Hepatocyte (in vitro differentiated cells): ENCODE measurements at regions not wholly inside any gene's neighbourhood (a gene's known extent, or its start where the extent isn't known, plus 50 kb on each side); places are given as distances from the start of the nearest gene placed in this dataset.
"Not testable (repeated sequence)": the region's sequence is repeated elsewhere in the genome, so short reads cannot be mapped to it uniquely, and the experiment has no call there.

ENCODE experiments used
- DNase-seq: peaks from one replicate; pipeline ENCODE4 v3.0.0-alpha.2; 2016; ENCODE audit warnings: low spot score
- H2AFZ ChIP-seq: fragments of 200-600 bp; sonication (generic); 2 replicates; pipeline ENCODE4 v1.6.0; 2016; ENCODE audit warnings: antibody characterized with exemption, mild to moderate bottlenecking
- H3K27ac ChIP-seq: fragments of 200-600 bp; sonication (generic); 2 replicates; pipeline ENCODE4 v1.5.1; 2016; ENCODE audit warnings: mild to moderate bottlenecking
- H3K27me3 ChIP-seq: fragments of 200-600 bp; sonication (generic); 2 replicates; pipeline ENCODE4 v1.6.1; 2016
- H3K36me3 ChIP-seq: fragments of 200-600 bp; sonication (generic); replicated peaks from 2 replicates; pipeline ENCODE4 v1.5.1; 2016; ENCODE audit warnings: low read depth; ENCODE audit not compliant: insufficient read depth
- H3K4me1 ChIP-seq: fragments of 200-600 bp; sonication (generic); 2 replicates; pipeline ENCODE4 v1.5.1; 2016; ENCODE audit warnings: mild to moderate bottlenecking, moderate library complexity; ENCODE audit not compliant: insufficient read depth
- H3K4me2 ChIP-seq: fragments of 200-600 bp; sonication (generic); 2 replicates; pipeline ENCODE4 v1.6.0; 2016
- H3K4me3 ChIP-seq: fragments of 200-600 bp; sonication (generic); 2 replicates; pipeline ENCODE4 v1.5.1; 2016; ENCODE audit warnings: mild to moderate bottlenecking
- H3K79me2 ChIP-seq: fragments of 200-600 bp; sonication (generic); 2 replicates; pipeline ENCODE4 v1.6.0; 2017; ENCODE audit warnings: mild to moderate bottlenecking
- H3K9me2 ChIP-seq: fragments of 200-600 bp; sonication (generic); replicated peaks from 2 replicates; pipeline ENCODE4 v1.6.0; 2017; ENCODE audit warnings: mild to moderate bottlenecking; ENCODE audit not compliant: insufficient read depth
- H3K9me3 ChIP-seq: fragments of 200-600 bp; sonication (generic); 2 replicates; pipeline ENCODE4 v1.5.1; 2016; ENCODE audit warnings: low read depth, mild to moderate bottlenecking
- H4K20me1 ChIP-seq: fragments of 200-600 bp; sonication (generic); 2 replicates; pipeline ENCODE4 v1.6.0; 2016; ENCODE audit warnings: mild to moderate bottlenecking; ENCODE audit not compliant: insufficient read depth, poor library complexity, severe bottlenecking
- CTCF ChIP-seq: fragments of 200-600 bp; sonication (generic); IDR thresholded peaks from 2 replicates; pipeline ENCODE4 v1.5.1; 2016; ENCODE audit warnings: antibody characterized with exemption, mild to moderate bottlenecking; ENCODE audit not compliant: poor library complexity
- EZH2 ChIP-seq: fragments of 200-600 bp; sonication (generic); IDR thresholded peaks from 2 replicates; pipeline ENCODE4 v1.6.1; 2016; ENCODE audit warnings: antibody characterized with exemption, mild to moderate bottlenecking, borderline replicate concordance
- EZH2phosphoT487 ChIP-seq: fragments of 200-600 bp; sonication (generic); IDR thresholded peaks from one replicate; pipeline ENCODE4 v1.6.1; 2018; ENCODE audit warnings: antibody characterized with exemption, mild to moderate bottlenecking, low read depth, moderate library complexity; ENCODE audit not compliant: unreplicated experiment, severe bottlenecking
- WGBS: methylation state at CpG from one replicate; pipeline ENCODE4 v1.1.6; 2016; ENCODE audit warnings: low lambda C conversion rate; ENCODE audit errors: missing lambda C conversion rate; 5-methylcytosine and 5-hydroxymethylcytosine counted together

GRCh38 chr12:108425238-108425795, 86.2 kb upstream of the CMKLR1 start:
- H3K4me3 ChIP-seq, result no peak overlapping the region
- H4K20me1 ChIP-seq, result no peaks in the 10 kb centered on the region
- H2AFZ ChIP-seq, result no peak overlapping the region
- no peaks in the 10 kb centered on the region for H3K9me3 ChIP-seq
- no peak overlapping the region for H3K4me2 ChIP-seq
- no peaks in the 10 kb centered on the region for H3K9me2 ChIP-seq
- no peaks in the 10 kb centered on the region for H3K79me2 ChIP-seq
- H3K27me3 ChIP-seq, result no peaks in the 10 kb centered on the region
- H3K27ac ChIP-seq, result no peak overlapping the region
- no peak for DNase-seq
- TF ChIP-seq EZH2 (no peak), EZH2phosphoT487 (no peak), CTCF (no peak)
- H3K4me1 ChIP-seq, result no peaks in the 10 kb centered on the region
- H3K36me3 ChIP-seq, result no peaks in the 10 kb centered on the region

GRCh38 chr12:108424816-108425215, 85.7 kb upstream of the CMKLR1 start:
- no peak for DNase-seq
- H3K9me2 ChIP-seq, result no peaks in the 10 kb centered on the region
- no peak overlapping the region for H3K4me3 ChIP-seq
- no peaks in the 10 kb centered on the region for H3K27me3 ChIP-seq
- H4K20me1 ChIP-seq, result no peaks in the 10 kb centered on the region
- H2AFZ ChIP-seq, result no peak overlapping the region
- 89% methylated on average over 3 of the region's 3 CpGs for WGBS
- no peaks in the 10 kb centered on the region for H3K4me1 ChIP-seq
- no peaks in the 10 kb centered on the region for H3K9me3 ChIP-seq
- H3K27ac ChIP-seq, result no peak overlapping the region
- H3K4me2 ChIP-seq, result no peak overlapping the region
- H3K79me2 ChIP-seq, result no peaks in the 10 kb centered on the region
- no peaks in the 10 kb centered on the region for H3K36me3 ChIP-seq
- TF ChIP-seq CTCF (no peak), EZH2 (no peak), EZH2phosphoT487 (no peak)

DNA sequence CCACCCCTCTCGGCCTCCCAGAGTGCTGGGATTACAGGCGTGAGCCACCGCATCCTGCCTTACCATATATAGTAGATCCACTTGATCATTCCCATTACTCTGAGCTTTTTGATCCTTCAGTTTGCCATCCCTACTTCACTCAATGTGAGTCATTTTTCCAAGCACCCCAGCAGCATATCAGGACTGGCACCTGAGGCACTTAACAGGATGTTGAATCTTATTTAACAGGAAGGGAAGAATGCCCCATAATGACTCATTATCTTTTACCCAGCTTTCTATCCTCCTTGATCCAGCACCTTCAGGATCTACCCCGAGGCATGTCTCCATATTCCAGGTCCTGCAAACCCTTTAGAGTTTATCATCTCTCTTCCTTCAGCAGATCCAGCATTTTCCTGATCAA, 84.9 kb upstream of the CMKLR1 start:
- H3K27ac ChIP-seq, result no peak overlapping the region
- WGBS, result 82% methylated on average over 4 of the region's 4 CpGs
- H3K9me2 ChIP-seq, result no peaks in the 10 kb centered on the region
- H4K20me1 ChIP-seq, result no peaks in the 10 kb centered on the region
- no peaks in the 10 kb centered on the region for H3K9me3 ChIP-seq
- no peaks in the 10 kb centered on the region for H3K79me2 ChIP-seq
- no peaks in the 10 kb centered on the region for H3K36me3 ChIP-seq
- TF ChIP-seq CTCF, result no peak
- no peak for TF ChIP-seq EZH2phosphoT487
- TF ChIP-seq EZH2, result no peak
- no peak overlapping the region for H3K4me2 ChIP-seq
- no peaks in the 10 kb centered on the region for H3K4me1 ChIP-seq
- no peak overlapping the region for H3K4me3 ChIP-seq
- H3K27me3 ChIP-seq, result no peaks in the 10 kb centered on the region
- no peak overlapping the region for H2AFZ ChIP-seq
- no peak for DNase-seq

DNA sequence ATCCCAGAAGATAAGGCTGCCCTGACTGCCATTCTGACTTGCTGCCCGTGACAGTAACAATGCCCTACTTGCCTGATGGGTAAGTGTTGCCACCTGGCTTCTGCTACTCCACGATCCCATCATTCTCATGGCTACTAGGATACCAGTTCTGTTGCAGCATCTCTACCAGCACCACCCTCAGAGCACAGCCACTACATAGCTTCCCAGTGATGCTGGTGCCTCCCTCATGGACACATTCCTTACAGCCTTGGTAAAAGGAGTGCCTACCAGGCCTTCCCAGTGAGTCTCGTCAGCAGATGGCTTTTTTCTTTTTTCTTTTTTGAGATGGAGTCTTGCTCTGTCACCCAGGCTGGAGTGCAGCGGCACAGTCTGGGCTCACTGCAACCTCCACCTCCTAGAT, 84.4 kb upstream of the CMKLR1 start:
- no peaks in the 10 kb centered on the region for H3K9me3 ChIP-seq
- H3K36me3 ChIP-seq, result no peaks in the 10 kb centered on the region
- H2AFZ ChIP-seq, result no peak overlapping the region
- DNase-seq, result no peak
- H3K27me3 ChIP-seq, result no peaks in the 10 kb centered on the region
- TF ChIP-seq EZH2 (no peak), CTCF (no peak), EZH2phosphoT487 (no peak)
- H4K20me1 ChIP-seq, result no peaks in the 10 kb centered on the region
- H3K4me3 ChIP-seq, result no peak overlapping the region
- 84% methylated on average over 4 of the region's 4 CpGs for WGBS
- no peak overlapping the region for H3K27ac ChIP-seq
- no peaks in the 10 kb centered on the region for H3K4me1 ChIP-seq
- no peaks in the 10 kb centered on the region for H3K79me2 ChIP-seq
- no peak overlapping the region for H3K4me2 ChIP-seq
- H3K9me2 ChIP-seq, result no peaks in the 10 kb centered on the region

- not testable (repeated sequence) for H3K27ac ChIP-seq, H3K9me2 ChIP-seq, DNase-seq, H3K79me2 ChIP-seq, H3K4me2 ChIP-seq, H3K4me1 ChIP-seq, H3K27me3 ChIP-seq, H2AFZ ChIP-seq, H3K36me3 ChIP-seq, H3K9me3 ChIP-seq, H3K4me3 ChIP-seq, H4K20me1 ChIP-seq
- 80% methylated on average over 2 of the region's 4 CpGs for WGBS
Observed at GRCh38 chr12:108421082-108421481, 82.0 kb upstream of the CMKLR1 start.

GRCh38 chr12:108420421-108420820, 81.3 kb upstream of the CMKLR1 start:
- DNase-seq, H3K9me3 ChIP-seq, H3K27ac ChIP-seq, H4K20me1 ChIP-seq, H3K9me2 ChIP-seq, H3K27me3 ChIP-seq, H2AFZ ChIP-seq, H3K4me2 ChIP-seq, H3K79me2 ChIP-seq, H3K36me3 ChIP-seq, H3K4me1 ChIP-seq, H3K4me3 ChIP-seq: not testable (repeated sequence)
- 97% methylated on average over 10 of the region's 20 CpGs for WGBS
